ENCODE measurements at regions not wholly inside any gene's neighbourhood (a gene's known extent, or its start where the extent isn't known, plus 50 kb on each side); places are given as distances from the start of the nearest gene placed in this dataset.

- DNase-seq (ENCODE audit: low read depth), result no peak
- TF ChIP-seq CTCF (conservative IDR thresholded peaks at IDR 0.05; ENCODE audit: low read depth, low read length), result no peak
- H3K4me3 ChIP-seq (ENCODE audit: low read depth, low read length), result no peak overlapping the region
Observed at GRCh38 chr15:70379938-70380883, 282.5 kb upstream of the TLE3 start.

GRCh38 chr15:70379134-70379533 lies 281.4 kb upstream of the TLE3 start:
- no peak for DNase-seq (ENCODE audit: low read depth)
- no peak for TF ChIP-seq CTCF (conservative IDR thresholded peaks at IDR 0.05; ENCODE audit: low read depth, low read length)
- H3K4me3 ChIP-seq (ENCODE audit: low read depth, low read length), result no peak overlapping the region

GRCh38 chr15:70378126-70379031 lies 280.7 kb upstream of the TLE3 start:
- DNase-seq (ENCODE audit: low read depth), result no peak
- H3K4me3 ChIP-seq (ENCODE audit: low read depth, low read length), result no peak overlapping the region
- TF ChIP-seq CTCF (conservative IDR thresholded peaks at IDR 0.05; ENCODE audit: low read depth, low read length), result no peak

GRCh38 chr15:70376929-70377691 lies 279.4 kb upstream of the TLE3 start:
- DNase-seq (ENCODE audit: low read depth), result no peak
- no peak for TF ChIP-seq CTCF (conservative IDR thresholded peaks at IDR 0.05; ENCODE audit: low read depth, low read length)
- H3K4me3 ChIP-seq (ENCODE audit: low read depth, low read length), result no peak overlapping the region

GRCh38 chr15:70376031-70376928 lies 278.6 kb upstream of the TLE3 start:
- no peak for TF ChIP-seq CTCF (conservative IDR thresholded peaks at IDR 0.05; ENCODE audit: low read depth, low read length)
- DNase-seq (ENCODE audit: low read depth), result no peak
- H3K4me3 ChIP-seq (ENCODE audit: low read depth, low read length), result no peak overlapping the region

GRCh38 chr15:70375586-70375985 lies 277.9 kb upstream of the TLE3 start:
- TF ChIP-seq CTCF (conservative IDR thresholded peaks at IDR 0.05; ENCODE audit: low read depth, low read length), result no peak

More at GRCh38 chr15:70375586-70375985, 277.9 kb upstream of the TLE3 start:
- no peak overlapping the region for H3K4me3 ChIP-seq (ENCODE audit: low read depth, low read length)
- DNase-seq (ENCODE audit: low read depth), result no peak
